GM19043 (cell line): ENCODE measurements at regions not wholly inside any gene's neighbourhood (a gene's known extent, or its start where the extent isn't known, plus 50 kb on each side); places are given as distances from the start of the nearest gene placed in this dataset.

Experiments
- ATAC-seq: cut with Tn5 transposase; IDR thresholded peaks from one replicate; pipeline ENCODE4 v1.9.1; 2021; ENCODE audit warnings: low read depth; ENCODE audit not compliant: unreplicated experiment

DNA sequence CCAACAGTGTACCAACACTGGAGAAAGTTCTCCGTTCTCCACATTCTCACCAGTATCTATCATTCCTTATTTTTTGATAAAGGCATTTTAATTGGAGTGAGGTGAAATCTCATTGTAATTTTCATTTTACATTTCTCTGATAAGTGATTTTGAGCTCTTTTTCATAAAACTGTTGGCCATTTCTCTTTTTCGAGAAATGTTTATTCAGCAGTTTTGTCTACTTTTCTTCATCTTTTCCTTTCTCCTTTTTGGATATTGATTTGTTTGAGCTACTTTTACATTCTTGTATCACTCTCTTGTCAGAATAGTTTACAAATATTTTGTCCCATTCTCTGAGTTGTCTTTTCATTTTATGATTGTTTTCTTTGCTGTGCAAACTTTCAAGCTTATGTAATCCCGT is 555.2 kb downstream of the COL12A1 start:
- ATAC-seq: no peak

DNA sequence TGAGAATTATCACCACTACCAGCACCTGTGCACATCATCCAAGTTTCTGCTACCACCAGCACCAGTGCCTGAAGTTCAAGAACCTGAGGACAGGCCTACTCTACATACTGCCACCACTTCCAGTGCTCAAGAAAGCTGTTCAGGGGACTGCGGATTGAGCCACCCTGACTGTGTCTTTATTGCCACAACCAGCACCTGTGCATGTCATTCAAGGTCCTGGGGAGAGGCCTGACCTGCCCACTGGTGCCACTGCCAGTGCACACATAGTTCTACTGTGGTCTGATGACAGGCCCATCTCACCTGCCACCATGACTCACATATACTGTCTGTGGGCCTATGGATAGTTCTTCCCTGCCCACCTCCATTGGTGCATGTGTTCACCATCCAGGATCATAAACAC is 559.4 kb downstream of the COL12A1 start:
- no peak for ATAC-seq

DNA sequence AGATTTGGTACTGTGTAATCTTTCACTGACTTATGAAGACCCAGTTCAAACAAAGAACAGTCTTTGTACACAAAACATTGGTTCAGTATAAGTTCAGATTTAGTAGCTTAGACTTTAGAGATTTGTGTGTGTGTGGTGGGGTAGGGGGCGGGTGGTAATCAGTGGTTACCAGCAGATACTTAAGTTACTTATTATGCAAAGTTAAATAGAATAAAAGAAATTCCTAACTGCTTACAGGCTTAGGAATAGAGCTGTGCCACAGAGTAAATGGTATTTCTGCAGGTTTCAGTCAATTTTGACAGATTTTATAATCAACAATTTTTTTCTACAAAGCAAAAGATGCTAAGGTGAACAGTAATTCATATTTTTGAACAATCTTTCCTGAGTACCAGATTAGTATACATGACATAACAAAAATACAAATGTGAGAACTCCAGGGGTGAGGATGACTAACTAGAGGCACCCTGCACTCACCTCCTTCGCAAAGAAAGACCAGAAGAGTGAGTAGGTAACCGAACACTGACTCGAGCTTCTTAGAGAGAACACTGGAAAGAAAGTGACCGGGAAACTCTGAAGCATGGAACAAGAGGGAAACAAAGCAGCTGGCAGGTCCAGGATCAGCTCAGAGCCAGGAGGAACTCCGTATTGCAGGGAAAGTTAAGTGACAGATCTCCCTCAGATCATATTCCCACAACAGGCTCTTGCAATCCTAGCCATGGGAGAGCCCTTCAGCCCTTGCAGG is 560.6 kb downstream of the COL12A1 start:
- ATAC-seq: no peak

DNA sequence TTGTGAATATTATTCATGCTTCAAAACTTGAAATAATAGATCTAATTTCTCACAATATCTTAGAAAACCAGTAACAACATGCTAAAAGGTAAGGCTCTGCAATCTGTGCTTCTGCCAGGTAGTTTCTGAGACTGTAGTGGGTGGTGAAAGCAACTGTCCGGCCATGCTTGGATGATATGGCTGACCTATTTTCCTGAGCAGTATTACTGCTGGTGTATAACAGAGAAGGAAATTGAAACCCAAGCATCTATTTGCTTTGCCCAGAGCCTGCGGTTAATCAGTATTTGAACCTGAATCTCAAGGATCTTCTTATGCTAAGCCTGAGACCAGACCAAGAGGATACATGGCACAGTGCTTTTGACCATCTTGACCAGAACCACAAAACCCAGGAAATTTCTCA is 563.8 kb downstream of the COL12A1 start:
- no peak for ATAC-seq

DNA sequence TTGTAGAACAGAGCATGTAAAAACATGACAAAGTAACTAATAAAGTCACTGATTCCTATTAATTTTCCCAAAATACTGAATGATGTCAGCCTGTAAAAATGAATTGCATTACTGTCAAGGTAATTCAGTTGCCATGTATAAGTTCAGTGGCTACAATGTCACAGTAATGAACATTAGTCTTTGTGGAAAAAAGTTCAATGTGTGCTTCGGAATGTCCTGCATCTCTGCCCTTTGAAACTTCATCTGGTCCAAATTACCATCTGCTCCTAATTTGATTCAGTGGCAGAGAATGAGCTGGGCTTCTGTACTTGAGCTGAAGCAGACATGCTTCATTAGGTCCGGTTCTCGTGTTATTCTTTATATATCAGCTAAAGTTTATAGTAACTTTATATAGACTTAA is 567.4 kb downstream of the COL12A1 start:
- ATAC-seq: no peak

DNA sequence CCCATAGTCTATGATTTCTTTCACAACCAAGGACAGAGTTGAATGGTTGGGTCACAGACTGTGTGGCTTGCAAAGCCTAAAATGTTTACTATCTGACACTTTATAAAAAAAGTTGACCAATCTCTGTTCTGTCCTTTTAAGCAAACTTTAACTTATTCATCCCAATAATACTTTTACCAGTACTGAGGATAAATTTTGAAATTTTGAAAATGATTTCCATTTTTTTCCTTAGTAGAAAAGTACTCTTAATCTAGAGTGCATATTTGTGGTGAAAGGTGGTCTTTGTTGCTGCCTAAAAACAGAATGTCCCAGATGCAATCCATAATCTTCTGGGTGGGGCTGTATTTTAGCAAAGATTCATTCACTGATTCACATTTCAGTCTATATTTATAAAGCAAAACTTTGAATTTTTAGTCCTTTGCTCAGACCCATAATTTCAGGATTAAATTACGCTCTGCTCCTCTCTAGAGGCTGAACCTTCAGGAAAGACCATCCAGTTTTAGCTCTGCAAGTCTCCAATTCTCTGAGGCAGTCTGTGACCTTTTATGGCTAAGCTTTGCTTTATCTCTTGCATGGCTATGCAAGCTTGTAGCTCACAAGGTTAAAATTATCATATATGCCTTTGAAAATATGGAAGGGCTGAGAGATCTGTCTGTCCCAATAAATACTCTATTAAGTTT is 573.5 kb downstream of the COL12A1 start:
- no peak for ATAC-seq

DNA sequence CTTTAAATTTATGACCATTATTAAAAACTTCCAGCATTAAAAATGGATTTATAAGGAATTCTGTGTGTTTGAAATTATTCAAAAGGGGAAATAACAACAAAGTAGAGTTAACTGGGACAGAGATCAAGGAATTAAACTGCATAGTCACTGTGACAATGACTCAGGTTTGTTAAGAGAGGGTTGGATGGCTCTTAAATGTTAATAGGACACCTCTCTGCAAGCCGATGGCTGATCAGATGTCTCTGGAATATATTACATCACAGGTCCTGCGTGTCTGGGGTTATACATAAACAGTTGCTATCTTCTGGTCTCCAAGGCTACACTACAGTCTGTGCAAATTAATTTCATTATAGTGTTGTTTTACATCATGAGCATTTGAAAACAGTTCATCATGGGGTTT is 574.3 kb downstream of the COL12A1 start:
- ATAC-seq: no peak

DNA sequence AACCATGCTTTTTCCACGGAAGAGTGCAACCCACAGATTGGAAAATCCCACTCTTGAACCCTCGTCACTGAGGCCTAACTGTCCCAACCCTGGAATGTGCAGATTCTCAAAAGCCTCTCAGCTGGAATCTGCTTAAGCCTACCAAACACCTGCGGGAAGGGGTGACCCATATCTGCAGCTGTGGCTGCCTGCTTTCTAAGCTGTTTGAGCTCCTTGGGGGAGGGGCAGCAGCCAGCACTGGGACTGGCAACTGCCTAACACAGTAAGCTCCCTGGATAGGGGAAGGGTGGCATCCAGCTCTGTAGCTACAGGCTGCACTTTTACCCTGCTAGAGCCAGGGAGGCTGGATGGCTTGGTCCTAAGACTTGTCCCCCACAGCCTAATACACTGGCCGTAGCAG is 579.6 kb downstream of the COL12A1 start:
- no peak for ATAC-seq

DNA sequence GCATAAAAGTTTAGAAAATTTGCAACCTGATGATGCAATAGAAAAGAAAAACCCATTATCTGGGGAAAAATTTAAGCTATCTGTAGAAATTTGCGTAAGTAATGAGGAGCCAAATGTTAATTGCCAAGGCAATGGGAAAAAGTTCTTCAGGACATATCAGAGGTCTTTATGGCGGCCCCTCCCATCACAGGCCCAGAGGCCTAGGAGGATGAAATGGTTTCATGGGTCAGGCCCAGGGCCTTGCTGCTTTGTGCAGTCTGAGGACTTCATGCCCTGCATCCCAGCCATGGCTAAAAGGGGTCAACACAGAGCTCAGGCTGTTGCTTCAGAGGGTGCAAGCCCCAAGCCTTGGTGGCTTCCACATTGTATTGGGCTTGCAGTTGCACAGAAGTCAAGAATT is 582.8 kb downstream of the COL12A1 start:
- no peak for ATAC-seq

DNA sequence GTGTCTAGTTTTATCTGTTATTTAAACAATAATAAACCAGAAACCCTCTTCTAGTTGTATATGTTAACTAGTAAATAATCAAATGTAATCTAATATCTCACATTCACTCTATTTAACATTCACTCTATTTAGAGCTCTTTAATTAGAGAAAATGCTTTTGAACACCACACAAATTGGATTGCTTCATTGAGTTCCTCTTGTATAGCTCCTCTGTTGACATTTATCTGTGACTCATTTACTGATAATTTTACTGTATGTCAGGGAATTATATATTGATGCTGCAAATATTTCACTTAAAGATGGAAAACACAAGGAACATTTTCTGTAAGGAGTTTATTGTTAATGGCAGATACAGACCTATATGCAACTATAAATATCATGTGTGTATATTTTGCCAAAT is 594.6 kb downstream of the COL12A1 start:
- ATAC-seq: no peak

DNA sequence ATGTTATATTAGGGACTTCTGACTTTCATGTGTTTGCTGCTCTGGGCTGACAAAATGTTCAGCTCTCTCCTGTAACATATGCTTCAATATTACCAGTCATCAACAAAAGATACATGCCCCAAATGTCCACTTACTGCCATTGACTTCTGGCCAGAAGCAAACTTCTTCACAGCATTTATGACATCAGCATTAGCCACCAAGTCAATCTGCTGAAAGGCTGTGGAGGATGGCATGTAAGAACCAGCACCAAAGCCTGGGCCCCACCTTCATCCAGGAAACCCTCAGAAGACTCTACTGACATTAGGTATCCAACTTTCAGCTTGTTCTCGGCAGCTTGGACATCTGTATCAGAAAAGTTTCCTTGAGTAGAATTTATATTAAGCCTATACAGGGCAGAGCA is 595.5 kb downstream of the COL12A1 start:
- ATAC-seq: no peak

DNA sequence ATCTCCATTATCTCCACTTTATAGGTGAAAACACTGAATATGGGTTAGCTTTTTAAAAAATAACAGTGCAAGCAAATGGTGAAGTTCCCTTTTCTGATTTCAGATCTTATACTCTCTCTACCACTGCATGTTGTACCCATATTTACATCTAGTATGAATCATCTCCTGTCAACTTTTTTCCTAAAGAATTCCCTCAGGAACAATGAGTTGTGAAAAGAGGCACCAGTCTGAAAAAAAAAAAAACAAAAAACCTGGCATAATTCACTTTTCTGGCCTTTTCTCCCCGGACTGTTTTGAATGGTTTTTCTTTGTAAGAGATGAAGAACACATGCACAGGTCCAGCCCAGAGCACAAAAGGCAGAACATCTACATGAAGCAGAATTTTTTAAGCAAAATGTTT is 596.0 kb downstream of the COL12A1 start:
- ATAC-seq: no peak

DNA sequence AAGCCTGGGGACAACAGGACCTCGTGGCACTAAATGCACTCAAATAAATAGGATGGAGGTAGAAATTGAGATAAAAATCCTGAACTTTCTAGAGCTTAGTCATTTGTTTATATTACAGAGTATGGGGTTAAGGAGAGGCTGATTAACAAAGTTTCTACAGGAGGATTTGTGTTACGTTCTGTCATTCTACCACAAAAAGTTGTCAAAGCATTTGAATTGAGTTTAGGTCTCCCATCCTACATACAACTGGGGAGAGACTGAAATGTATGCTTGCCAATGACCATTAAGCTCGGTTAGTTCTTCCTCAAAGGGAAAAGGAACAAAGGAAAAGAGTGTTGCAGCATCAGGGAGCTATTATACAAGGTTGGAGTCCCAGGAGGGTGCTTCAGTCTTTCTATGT is 597.9 kb downstream of the COL12A1 start:
- no peak for ATAC-seq

DNA sequence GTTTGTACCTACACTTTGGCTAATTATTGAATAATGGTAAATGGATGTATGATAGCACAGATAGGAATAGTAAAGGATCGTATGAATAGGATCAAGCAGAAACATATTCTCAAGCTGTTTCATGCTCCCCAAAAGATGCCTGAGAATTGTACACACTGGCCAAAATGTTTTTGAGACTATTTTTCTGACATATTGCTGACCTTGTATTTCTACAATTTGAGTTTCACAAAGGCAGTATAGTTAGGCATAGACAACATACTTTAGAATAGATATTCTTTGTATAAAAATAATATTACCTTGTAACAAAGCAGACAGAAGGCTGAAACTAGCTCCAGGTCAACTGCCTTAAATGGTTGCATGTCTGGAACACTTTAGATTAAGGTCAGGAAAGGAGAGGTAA is 598.4 kb downstream of the COL12A1 start:
- ATAC-seq: no peak

DNA sequence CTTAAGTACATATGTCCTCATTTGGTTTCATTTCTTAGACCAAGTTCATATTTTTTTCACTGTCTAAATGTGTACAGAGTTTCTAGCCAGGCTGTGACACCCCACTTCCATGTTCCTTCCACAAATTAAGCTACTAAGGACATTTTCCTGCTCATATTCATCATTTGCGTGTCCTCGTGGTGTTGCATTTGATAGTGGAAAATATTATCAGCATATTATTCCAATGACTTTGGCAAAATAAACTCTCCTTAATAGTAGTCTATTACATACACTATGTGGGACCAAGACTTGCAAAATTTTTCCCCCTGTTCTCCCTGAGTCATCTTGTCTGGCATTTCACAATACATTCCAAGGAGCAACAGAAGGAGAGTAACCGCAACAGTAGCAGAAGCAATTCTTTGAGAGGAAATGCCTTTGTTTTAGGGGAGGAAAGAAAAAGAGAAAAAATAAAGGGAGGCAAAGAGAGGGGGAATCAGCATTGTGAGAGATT is 599.2 kb downstream of the COL12A1 start:
- no peak for ATAC-seq

DNA sequence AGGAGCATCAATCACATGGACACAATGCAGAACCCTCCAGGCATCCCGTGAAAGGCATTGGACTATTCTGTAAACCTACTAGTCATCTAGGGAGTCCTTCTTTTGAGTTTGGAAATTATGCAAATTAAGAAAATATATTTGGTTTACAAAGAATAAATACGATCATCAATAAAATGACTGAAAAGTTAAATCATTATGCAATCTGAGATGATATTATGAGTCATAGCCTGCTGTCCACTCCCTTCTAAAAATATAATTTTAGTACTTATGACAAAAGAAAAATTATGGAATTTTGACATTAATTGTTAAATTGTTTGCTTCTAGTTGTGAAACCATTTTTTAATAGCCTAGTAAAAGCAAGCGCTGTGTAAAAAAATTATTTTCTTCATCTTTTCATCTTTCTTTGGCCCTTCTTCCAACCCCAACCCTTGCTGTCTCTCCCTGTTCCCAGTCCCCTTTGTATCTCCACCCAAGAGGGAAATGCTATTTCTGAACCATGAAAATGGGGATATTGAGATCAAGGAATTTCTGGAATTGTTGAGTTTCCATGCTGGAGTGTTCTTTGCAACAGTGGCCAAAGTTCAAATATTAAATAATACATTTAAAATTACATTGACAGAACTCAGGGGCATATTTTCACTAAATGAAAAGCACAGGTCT is 599.8 kb downstream of the COL12A1 start:
- no peak for ATAC-seq

DNA sequence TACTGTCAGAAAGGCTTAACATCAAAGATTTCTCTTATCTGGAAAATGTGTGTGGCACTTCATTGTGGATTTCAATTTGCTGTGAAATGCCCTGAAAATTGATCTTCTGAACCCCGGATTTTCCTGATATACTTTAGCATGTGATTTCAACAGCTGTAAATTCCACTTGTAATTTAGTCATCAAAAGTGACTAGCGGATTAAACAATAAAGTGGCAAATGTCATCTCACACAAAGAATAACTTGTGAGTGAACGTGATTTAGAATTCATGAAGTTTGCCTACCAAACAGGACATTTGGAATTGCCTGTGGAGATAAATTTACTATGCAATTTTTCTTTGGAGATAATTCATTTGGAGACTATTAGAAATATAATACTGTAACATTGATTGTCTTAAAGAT is 601.6 kb downstream of the COL12A1 start:
- no peak for ATAC-seq

DNA sequence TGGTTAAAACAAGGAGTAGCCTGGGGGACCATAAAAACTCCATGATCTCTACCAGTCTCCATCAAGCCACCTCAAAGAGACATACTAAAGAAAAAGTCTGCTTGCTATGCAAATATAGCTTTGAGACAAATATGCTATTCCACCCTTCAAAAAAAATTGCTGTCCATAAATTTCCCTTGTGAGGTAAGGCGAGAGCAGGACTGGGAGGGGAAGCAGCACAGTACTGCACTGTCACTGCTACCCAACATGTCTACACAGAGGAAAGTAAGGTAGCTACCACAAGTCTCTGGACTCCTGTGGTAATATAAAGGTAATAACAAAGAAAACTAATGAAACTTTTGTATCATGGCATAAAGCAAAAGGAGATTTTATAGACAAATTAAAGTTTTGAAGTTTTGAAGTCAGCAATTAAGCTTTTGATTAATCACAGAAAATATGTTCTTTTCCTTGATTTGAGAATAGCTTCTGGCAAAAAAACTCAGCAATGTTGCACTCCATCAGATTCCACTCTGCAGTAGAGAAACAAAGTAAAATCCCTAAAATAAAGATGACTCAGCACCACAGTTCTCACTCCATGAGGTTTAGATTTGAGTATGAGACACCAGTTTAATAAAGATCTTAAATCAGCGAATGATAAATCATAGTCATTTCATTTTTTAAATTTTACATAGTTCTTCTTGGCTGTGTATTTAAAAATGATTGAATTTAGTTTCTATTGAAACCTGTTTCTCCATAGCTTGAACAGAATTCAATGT is 602.4 kb downstream of the COL12A1 start:
- ATAC-seq: no peak

DNA sequence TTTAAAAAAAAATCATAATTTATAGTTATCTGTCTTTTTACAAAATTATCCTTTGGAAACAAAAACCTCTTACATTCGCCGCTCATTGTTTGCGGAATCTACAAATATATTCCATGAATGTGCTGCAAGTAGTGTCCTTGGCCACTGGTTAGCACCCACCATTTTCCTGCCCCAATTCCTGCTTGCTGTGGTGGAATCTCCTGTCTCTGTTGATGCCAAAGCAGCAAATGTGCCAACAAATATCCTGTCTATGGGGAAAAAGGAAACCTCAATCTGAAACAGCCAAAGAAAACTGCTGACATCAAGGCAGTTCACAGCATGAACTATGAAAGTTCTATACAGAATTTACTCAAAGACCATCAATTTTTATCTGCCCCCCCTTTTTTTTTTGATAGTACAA is 603.6 kb downstream of the COL12A1 start:
- no peak for ATAC-seq

DNA sequence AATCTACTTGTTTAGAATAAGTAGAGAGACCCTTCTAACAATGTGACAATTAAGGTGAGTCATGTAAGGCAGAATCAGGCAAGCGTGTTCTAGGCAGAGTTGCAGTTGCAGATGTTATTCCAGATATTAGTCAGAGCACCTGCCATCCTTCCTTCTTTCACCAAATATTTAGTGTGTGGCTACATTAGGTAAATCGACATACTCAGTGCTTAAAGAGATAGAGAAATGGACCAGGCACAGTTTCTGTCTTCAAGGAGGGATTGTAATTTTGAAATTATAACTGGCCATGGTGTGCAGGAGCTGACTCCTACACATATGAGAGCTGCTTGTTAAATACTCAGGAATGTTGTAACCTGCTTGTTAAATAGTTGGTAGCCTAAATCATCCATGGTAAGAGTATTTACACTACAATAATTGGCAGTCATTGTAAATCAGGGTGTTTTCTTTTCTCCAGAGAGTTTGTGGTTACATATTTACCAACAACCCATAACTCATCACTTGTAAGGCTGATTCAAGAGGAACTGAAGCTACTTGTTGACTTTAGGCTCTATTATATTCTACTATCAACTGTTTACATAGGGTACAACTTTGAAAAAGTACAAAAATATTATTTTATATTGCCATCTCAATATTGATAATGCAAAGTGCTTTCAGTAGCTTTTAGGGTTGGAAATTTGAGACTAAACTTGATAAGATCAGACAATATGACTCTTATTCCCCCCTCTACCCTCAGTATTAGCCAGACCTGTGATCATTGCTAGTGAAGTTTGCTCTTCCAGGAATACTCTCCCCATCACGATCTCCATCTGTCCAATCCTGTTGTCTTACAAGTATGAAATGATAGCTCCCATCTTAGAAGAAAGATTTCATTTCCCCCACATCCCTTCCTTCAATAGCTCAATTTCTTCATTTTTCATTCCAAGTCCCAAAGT is 607.1 kb downstream of the COL12A1 start:
- ATAC-seq: peak; percentile 90
